GM23338 (cell line): ENCODE measurements at regions not wholly inside any gene's neighbourhood (a gene's known extent, or its start where the extent isn't known, plus 50 kb on each side); places are given as distances from the start of the nearest gene placed in this dataset.

ENCODE experiments used
- ATAC-seq: fragments of 200-7000 bp; cut with Tn5 transposase; 3 replicates; pipeline ENCODE4 v1.9.1; 2020
- DNase-seq: peaks from one replicate; pipeline ENCODE4 v3.0.0-alpha.2; 2015; ENCODE audit warnings: low spot score
- H2AFZ ChIP-seq: fragments of 200-600 bp; sonication (generic); 2 replicates; pipeline ENCODE4 v1.8.0; 2016; ENCODE audit warnings: antibody characterized with exemption, mild to moderate bottlenecking, moderate library complexity
- H3F3A ChIP-seq: fragments of 200-600 bp; sonication (generic); replicated peaks from 2 replicates; pipeline ENCODE4 v1.8.0; 2017; ENCODE audit warnings: antibody characterized with exemption, mixed run types, low read depth
- H3K27ac ChIP-seq: fragments of 200-600 bp; sonication (generic); 2 replicates; pipeline ENCODE4 v1.6.1; 2016; ENCODE audit warnings: low read depth
- H3K27me3 ChIP-seq: fragments of 200-600 bp; sonication (generic); 2 replicates; pipeline ENCODE4 v1.8.0; 2016; ENCODE audit warnings: mild to moderate bottlenecking, mixed run types, moderate library complexity; ENCODE audit not compliant: insufficient read depth
- H3K36me3 ChIP-seq: fragments of 200-600 bp; sonication (generic); 2 replicates; pipeline ENCODE4 v1.8.0; 2016; ENCODE audit warnings: mild to moderate bottlenecking; ENCODE audit not compliant: insufficient read depth
- H3K4me1 ChIP-seq: fragments of 200-600 bp; sonication (generic); 2 replicates; pipeline ENCODE4 v1.8.0; 2016; ENCODE audit warnings: mild to moderate bottlenecking, moderate library complexity; ENCODE audit not compliant: insufficient read depth
- H3K4me2 ChIP-seq: fragments of 200-600 bp; sonication (generic); 2 replicates; pipeline ENCODE4 v1.7.1; 2017; ENCODE audit warnings: mixed run types
- H3K4me3 ChIP-seq: fragments of 200-600 bp; sonication (generic); 2 replicates; pipeline ENCODE4 v1.6.1; 2016; ENCODE audit warnings: mixed run types
- H3K79me2 ChIP-seq: fragments of 200-600 bp; sonication (generic); replicated peaks from 2 replicates; pipeline ENCODE4 v1.8.0; 2017; ENCODE audit warnings: mild to moderate bottlenecking; ENCODE audit not compliant: insufficient read depth
- H3K9me2 ChIP-seq: fragments of 200-600 bp; sonication (generic); 2 replicates; pipeline ENCODE4 v1.8.0; 2017; ENCODE audit not compliant: insufficient read depth
- H4K20me1 ChIP-seq: fragments of 200-600 bp; sonication (generic); replicated peaks from 2 replicates; pipeline ENCODE4 v1.8.0; 2017; ENCODE audit warnings: mild to moderate bottlenecking; ENCODE audit not compliant: insufficient read depth
- H3K27ac Mint-ChIP-seq: 2 replicates; pipeline ENCODE4 v1.8.0; 2020; ENCODE audit warnings: inconsistent platforms, mild to moderate bottlenecking, moderate library complexity, mixed read lengths
- H3K27me3 Mint-ChIP-seq: 3 replicates; pipeline ENCODE4 v1.8.0; 2022; ENCODE audit warnings: low read depth, mild to moderate bottlenecking, moderate library complexity, mixed read lengths, inconsistent platforms; ENCODE audit not compliant: insufficient read depth, poor library complexity
- H3K36me3 Mint-ChIP-seq: 3 replicates; pipeline ENCODE4 v1.8.0; 2021; ENCODE audit warnings: low read depth, mild to moderate bottlenecking, inconsistent platforms, moderate library complexity, mixed read lengths
- H3K4me1 Mint-ChIP-seq: 3 replicates; pipeline ENCODE4 v1.8.0; 2020; ENCODE audit warnings: mild to moderate bottlenecking, inconsistent platforms, mixed read lengths
- H3K4me3 Mint-ChIP-seq: 3 replicates; pipeline ENCODE4 v1.8.0; 2021; ENCODE audit warnings: moderate library complexity, mild to moderate bottlenecking, inconsistent platforms, mixed read lengths
- H3K9me3 Mint-ChIP-seq: 3 replicates; pipeline ENCODE4 v1.8.0; 2020; ENCODE audit warnings: moderate library complexity, mild to moderate bottlenecking, inconsistent platforms, mixed read lengths
- CREB1 ChIP-seq: fragments of 250-450 bp; sonication (Bioruptor Pico); IDR thresholded peaks from 2 replicates; pipeline ENCODE4 v1.5.0; 2020; ENCODE audit warnings: low read depth, mild to moderate bottlenecking, moderate library complexity
- CTCF ChIP-seq, 2 experiments: fragments of 200-600 bp in 1 of 2; sonication (generic) in 1 of 2; conservative IDR thresholded peaks; 2 replicates each; pipeline versions ENCODE4 v1.5.1 to v1.6.1; 2016 to 2017; ENCODE audit warnings: antibody characterized with exemption in 2 of 2, low read depth in 2 of 2, mild to moderate bottlenecking in 2 of 2, moderate library complexity in 1 of 2
- ETS1 ChIP-seq: IDR thresholded peaks from 2 replicates; pipeline ENCODE4 v1.6.1; 2016; ENCODE audit warnings: antibody characterized with exemption
- EZH2phosphoT487 ChIP-seq: fragments of 200-600 bp; sonication (generic); IDR thresholded peaks from one replicate; pipeline ENCODE4 v1.8.1; 2018; ENCODE audit warnings: antibody characterized with exemption; ENCODE audit not compliant: unreplicated experiment
- POLR2AphosphoS5 ChIP-seq: IDR thresholded peaks from 2 replicates; pipeline ENCODE4 v1.6.1; 2016; ENCODE audit warnings: antibody characterized with exemption, low read depth
- ZNF331 ChIP-seq: fragments of 250-450 bp; sonication (Bioruptor Pico); IDR thresholded peaks from 2 replicates; pipeline ENCODE4 v1.5.0; 2020; ENCODE audit warnings: low read depth, mild to moderate bottlenecking, moderate library complexity
- ZNF462 ChIP-seq: fragments of 250-450 bp; sonication (Bioruptor Pico); IDR thresholded peaks from 2 replicates; pipeline ENCODE4 v1.5.0; 2020; ENCODE audit warnings: mild to moderate bottlenecking, moderate library complexity

GRCh38 chr16:86884390-86884650 lies 306.0 kb downstream of the FOXL1 start (continued):
- TF ChIP-seq ZNF462 (CRISPR knock-in tag), result no peak

- Histone ChIP-seq H3K4me2 (no peak overlapping the region), H3K27me3 (no peaks in the 10 kb centered on the region), H3K4me1 (no peaks in the 10 kb centered on the region), H3K36me3 (no peaks in the 10 kb centered on the region), H4K20me1 (no peaks in the 10 kb centered on the region), H3K27ac (no peak overlapping the region), H3K9me2 (no peaks in the 10 kb centered on the region), H3K4me3 (no peak overlapping the region), H3K79me2 (no peaks in the 10 kb centered on the region), H3F3A (no peaks in the 10 kb centered on the region), H2AFZ (no peak overlapping the region)
- H3K4me3 Mint-ChIP-seq, result no peak overlapping the region
- H3K4me1 Mint-ChIP-seq, result peaks cover 15% of the 10 kb centered on the region; the same call in 2 of the 3 replicates
- no peak overlapping the region for H3K27ac Mint-ChIP-seq
- peaks cover 7% of the 10 kb centered on the region for H3K27me3 Mint-ChIP-seq
- H3K9me3 Mint-ChIP-seq, result no peaks in the 10 kb centered on the region
- no peak for DNase-seq
- no peaks in the 10 kb centered on the region for H3K36me3 Mint-ChIP-seq
- ATAC-seq, result no peak
- TF ChIP-seq EZH2phosphoT487 (no peak), ZNF331 (CRISPR knock-in tag) (no peak), CTCF (conservative IDR thresholded peaks at IDR 0.05; ENCODE audit: low read depth in 2 of 2) (no peak), POLR2AphosphoS5 (no peak), ETS1 (no peak), CREB1 (CRISPR knock-in tag) (no peak), ZNF462 (CRISPR knock-in tag) (no peak)
These were observed 306.8 kb downstream of the FOXL1 start for GRCh38 chr16:86885139-86885538.
